ENCODE measurements at regions not wholly inside any gene's neighbourhood (a gene's known extent, or its start where the extent isn't known, plus 50 kb on each side); places are given as distances from the start of the nearest gene placed in this dataset.

DNA sequence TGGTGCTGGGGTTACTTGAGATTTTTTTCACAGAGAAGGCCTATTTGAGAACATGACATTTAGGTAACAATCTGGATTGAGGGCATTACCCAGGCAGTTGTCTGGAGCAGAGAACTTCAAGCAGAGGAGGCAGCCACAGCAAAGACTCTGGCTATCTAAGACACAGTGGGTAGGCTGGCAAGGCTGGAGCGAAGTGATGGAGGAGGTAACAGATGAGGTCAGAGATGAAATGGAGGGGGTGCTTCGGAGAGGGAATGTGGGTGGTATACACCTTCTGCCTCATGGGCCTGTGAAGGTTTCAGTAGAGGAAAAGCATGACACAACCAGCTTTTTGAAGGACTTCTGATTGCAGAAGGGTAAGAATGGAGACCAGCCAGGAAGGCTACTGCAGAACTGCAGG lies 65.9 kb downstream of the TMEM174 start:
- intact Hi-C loops (cut with micrococcal nuclease; ENCODE audit: unreplicated experiment) (no loop called here), in situ Hi-C loops (cut with MboI) (no loop called here)
- Histone ChIP-seq H3K79me2 (ENCODE audit: control insufficient read depth, insufficient read depth, low read length) (no peaks in the 10 kb centered on the region), H3K27ac (ENCODE audit: control insufficient read depth, insufficient read depth) (no peak overlapping the region), H3K4me2 (ENCODE audit: control insufficient read depth, insufficient read depth) (no peak overlapping the region), H3K9me3 (replicated peaks; ENCODE audit: control insufficient read depth, insufficient read depth, low read length) (no peaks in the 10 kb centered on the region), H3K4me3 (no peak overlapping the region), H4K20me1 (ENCODE audit: control insufficient read depth, insufficient read depth) (no peaks in the 10 kb centered on the region), H3K9ac (ENCODE audit: control insufficient read depth, insufficient read depth, low read length) (no peak overlapping the region), H3K27me3 (replicated peaks in 1 of 2; ENCODE audit: control insufficient read depth in 2 of 2, insufficient read depth in 2 of 2, low read length in 1 of 2) (peaks cover 1 to 5% of the 10 kb centered on the region in 2 experiments; a peak in 3 of 4 replicates), H3K36me3 (ENCODE audit: control insufficient read depth in 2 of 2, insufficient read depth in 2 of 2, low read length in 1 of 2) (no peaks in the 10 kb centered on the region), H3K4me1 (ENCODE audit: control insufficient read depth, insufficient read depth, low read length) (no peaks in the 10 kb centered on the region), H2AFZ (ENCODE audit: control insufficient read depth, low read depth, low read length) (no peak overlapping the region)
- ATAC-seq = no peak
- 34% methylated on average over 2 of the region's 2 CpGs for WGBS (ENCODE audit: insufficient coverage, insufficient replicate concordance, low lambda C conversion rate, missing lambda C conversion rate)
- no TSS peak for BruUV-seq (replicated peaks)
- ChIA-PET POLR2A (no interaction called here), RAD21 (ENCODE audit: unreplicated experiment) (no interaction called here), SMC1A (ENCODE audit: uncharacterized antibody, unreplicated experiment) (interaction anchor here (1.6 kb wide), 1 partner anchor 15 kb away, joined by 3 read pairs; no protein-coding TSS in a partner anchor), CTCF (no interaction called here)
- TF ChIP-seq WRNIP1 (IDR thresholded peaks at IDR 0.05; ENCODE audit: borderline replicate concordance, low read depth, low read length) = no peak
- TF ChIP-seq, protein P1, sequence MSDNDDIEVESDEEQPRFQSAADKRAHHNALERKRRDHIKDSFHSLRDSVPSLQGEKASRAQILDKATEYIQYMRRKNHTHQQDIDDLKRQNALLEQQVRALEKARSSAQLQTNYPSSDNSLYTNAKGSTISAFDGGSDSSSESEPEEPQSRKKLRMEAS (IDR thresholded peaks at IDR 0.05; ENCODE audit: low read depth, low read length) = no peak
- DNase-seq (ENCODE audit: low read depth, low spot score) = no peak
- FAIRE-seq = no peak

DNA sequence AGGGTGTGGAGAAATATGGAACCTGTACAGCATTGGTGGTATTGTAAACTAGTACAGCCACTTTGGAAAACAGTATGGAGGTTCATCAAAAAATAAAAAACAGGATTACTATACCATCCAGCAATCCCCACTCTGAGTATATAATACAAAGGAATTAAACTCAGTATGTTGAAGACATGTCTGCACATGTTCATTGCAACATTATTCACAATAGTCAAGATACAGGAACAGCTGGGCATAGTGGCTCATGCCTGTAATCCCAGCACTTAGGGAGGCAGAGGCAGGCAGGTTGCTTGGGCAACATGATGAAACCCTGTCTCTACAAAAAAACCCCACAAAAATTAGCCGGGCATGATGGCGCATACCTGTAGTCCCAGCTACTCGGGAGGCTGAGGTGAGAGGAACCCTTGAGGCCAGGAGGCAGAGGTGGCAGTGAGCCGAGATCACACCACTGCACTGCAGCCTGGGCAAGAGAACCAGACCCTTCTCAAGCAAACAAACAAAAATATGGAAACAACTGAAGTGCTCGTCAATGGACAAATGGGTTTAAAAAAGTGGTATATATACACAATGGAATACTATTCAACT lies 63.6 kb downstream of the TMEM174 start:
- Histone ChIP-seq H3K4me3 (no peak overlapping the region), H3K4me2 (ENCODE audit: control insufficient read depth, insufficient read depth) (no peak overlapping the region), H3K27me3 (replicated peaks in 1 of 2; ENCODE audit: control insufficient read depth in 2 of 2, insufficient read depth in 2 of 2, low read length in 1 of 2) (peaks cover 11 to 24% of the 10 kb centered on the region in 2 experiments), H3K9ac (ENCODE audit: control insufficient read depth, insufficient read depth, low read length) (no peak overlapping the region), H3K4me1 (ENCODE audit: control insufficient read depth, insufficient read depth, low read length) (no peaks in the 10 kb centered on the region), H4K20me1 (ENCODE audit: control insufficient read depth, insufficient read depth) (no peaks in the 10 kb centered on the region), H2AFZ (ENCODE audit: control insufficient read depth, low read depth, low read length) (no peak overlapping the region), H3K9me3 (replicated peaks; ENCODE audit: control insufficient read depth, insufficient read depth, low read length) (no peaks in the 10 kb centered on the region; the same call in 2 of the 3 replicates), H3K79me2 (ENCODE audit: control insufficient read depth, insufficient read depth, low read length) (no peaks in the 10 kb centered on the region), H3K36me3 (ENCODE audit: control insufficient read depth in 2 of 2, insufficient read depth in 2 of 2, low read length in 1 of 2) (no peaks in the 10 kb centered on the region), H3K27ac (ENCODE audit: control insufficient read depth, insufficient read depth) (no peak overlapping the region)
- FAIRE-seq (no peak), DNase-seq (ENCODE audit: low read depth, low spot score) (no peak), ATAC-seq (no peak)
- ChIA-PET POLR2A (no interaction called here), CTCF (no interaction called here), SMC1A (ENCODE audit: uncharacterized antibody, unreplicated experiment) (no interaction called here), RAD21 (ENCODE audit: unreplicated experiment) (no interaction called here)
- in situ Hi-C loops (cut with MboI) (no loop called here), intact Hi-C loops (cut with micrococcal nuclease; ENCODE audit: unreplicated experiment) (no loop called here)
- WGBS (ENCODE audit: insufficient coverage, insufficient replicate concordance, low lambda C conversion rate, missing lambda C conversion rate) = 61% methylated on average over 5 of the region's 5 CpGs
- TF ChIP-seq RELA (IDR thresholded peaks at IDR 0.05; ENCODE audit: borderline replicate concordance, partially characterized antibody) (no peak), CBX3 (IDR thresholded peaks at IDR 0.05; ENCODE audit: borderline replicate concordance, low read depth) (no peak), SP1 (IDR thresholded peaks at IDR 0.05; ENCODE audit: low read depth, low read length) (no peak), CHD1 (IDR thresholded peaks at IDR 0.05; ENCODE audit: low read depth, low read length) (no peak), FOXK2 (IDR thresholded peaks at IDR 0.05) (no peak), TBL1XR1 (IDR thresholded peaks at IDR 0.05; ENCODE audit: low read depth, low read length) (no peak), ZNF274 (IDR thresholded peaks at IDR 0.05; ENCODE audit: insufficient read depth, insufficient read length) (no peak), BCL11A (IDR thresholded peaks at IDR 0.05; ENCODE audit: low read depth, low read length) (no peak), JUNB (IDR thresholded peaks at IDR 0.05) (no peak)
- TF ChIP-seq, protein P2, sequence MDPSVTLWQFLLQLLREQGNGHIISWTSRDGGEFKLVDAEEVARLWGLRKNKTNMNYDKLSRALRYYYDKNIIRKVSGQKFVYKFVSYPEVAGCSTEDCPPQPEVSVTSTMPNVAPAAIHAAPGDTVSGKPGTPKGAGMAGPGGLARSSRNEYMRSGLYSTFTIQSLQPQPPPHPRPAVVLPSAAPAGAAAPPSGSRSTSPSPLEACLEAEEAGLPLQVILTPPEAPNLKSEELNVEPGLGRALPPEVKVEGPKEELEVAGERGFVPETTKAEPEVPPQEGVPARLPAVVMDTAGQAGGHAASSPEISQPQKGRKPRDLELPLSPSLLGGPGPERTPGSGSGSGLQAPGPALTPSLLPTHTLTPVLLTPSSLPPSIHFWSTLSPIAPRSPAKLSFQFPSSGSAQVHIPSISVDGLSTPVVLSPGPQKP (IDR thresholded peaks at IDR 0.05; ENCODE audit: low read depth, low read length) = no peak
- TF ChIP-seq, protein P3, sequence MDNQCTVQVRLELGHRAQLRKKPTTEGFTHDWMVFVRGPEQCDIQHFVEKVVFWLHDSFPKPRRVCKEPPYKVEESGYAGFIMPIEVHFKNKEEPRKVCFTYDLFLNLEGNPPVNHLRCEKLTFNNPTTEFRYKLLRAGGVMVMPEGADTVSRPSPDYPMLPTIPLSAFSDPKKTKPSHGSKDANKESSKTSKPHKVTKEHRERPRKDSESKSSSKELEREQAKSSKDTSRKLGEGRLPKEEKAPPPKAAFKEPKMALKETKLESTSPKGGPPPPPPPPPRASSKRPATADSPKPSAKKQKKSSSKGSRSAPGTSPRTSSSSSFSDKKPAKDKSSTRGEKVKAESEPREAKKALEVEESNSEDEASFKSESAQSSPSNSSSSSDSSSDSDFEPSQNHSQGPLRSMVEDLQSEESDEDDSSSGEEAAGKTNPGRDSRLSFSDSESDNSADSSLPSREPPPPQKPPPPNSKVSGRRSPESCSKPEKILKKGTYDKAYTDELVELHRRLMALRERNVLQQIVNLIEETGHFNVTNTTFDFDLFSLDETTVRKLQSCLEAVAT (IDR thresholded peaks at IDR 0.05) = no peak
- TF ChIP-seq, protein P4, sequence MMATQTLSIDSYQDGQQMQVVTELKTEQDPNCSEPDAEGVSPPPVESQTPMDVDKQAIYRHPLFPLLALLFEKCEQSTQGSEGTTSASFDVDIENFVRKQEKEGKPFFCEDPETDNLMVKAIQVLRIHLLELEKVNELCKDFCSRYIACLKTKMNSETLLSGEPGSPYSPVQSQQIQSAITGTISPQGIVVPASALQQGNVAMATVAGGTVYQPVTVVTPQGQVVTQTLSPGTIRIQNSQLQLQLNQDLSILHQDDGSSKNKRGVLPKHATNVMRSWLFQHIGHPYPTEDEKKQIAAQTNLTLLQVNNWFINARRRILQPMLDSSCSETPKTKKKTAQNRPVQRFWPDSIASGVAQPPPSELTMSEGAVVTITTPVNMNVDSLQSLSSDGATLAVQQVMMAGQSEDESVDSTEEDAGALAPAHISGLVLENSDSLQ (IDR thresholded peaks at IDR 0.05) = no peak
- BruUV-seq (replicated peaks) = no TSS peak
